ENCODE measurements at regions not wholly inside any gene's neighbourhood (a gene's known extent, or its start where the extent isn't known, plus 50 kb on each side); places are given as distances from the start of the nearest gene placed in this dataset.

DNA sequence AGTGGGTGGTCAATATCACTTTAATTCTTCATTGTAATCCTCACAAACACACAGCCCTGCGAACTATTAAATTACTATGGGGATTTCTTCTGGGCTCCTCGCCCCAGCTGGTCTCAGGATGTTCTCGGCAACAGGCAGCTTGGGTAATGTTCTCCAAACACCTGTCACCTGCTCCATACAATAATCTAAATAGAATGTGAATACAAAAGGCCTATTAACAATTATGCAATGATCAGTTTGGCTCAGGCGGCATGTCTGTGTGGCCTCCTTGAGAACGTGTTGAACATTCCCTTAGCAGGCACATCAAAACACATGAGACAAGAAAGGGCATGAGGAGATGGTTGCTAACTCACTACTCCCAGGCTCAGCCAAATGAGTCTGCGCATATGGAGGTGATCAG is 158.6 kb upstream of the KBTBD8 start:
- TF ChIP-seq POLR2A (IDR thresholded peaks at IDR 0.05): no peak
- no peak for TF ChIP-seq CTCF (IDR thresholded peaks at IDR 0.05)
- TF ChIP-seq EP300 (IDR thresholded peaks at IDR 0.05): no peak

Measured in ovary (tissue), 3 donors.